Uterus (tissue), 3 donors: ENCODE measurements at regions not wholly inside any gene's neighbourhood (a gene's known extent, or its start where the extent isn't known, plus 50 kb on each side); places are given as distances from the start of the nearest gene placed in this dataset.
"Not testable (repeated sequence)": the region's sequence is repeated elsewhere in the genome, so short reads cannot be mapped to it uniquely, and the experiment has no call there.

ENCODE experiments used
- DNase-seq, 2 donors: peaks; one replicate each; pipeline ENCODE4 v3.0.0-alpha.2; 2019 to 2020
- H3K27ac ChIP-seq, 2 donors: fragments of 200-600 bp; sonication (generic); 1 replicate in 1 of 2; 2 replicates in 1 of 2; pipeline ENCODE4 v1.5.1; 2016 to 2018
- H3K27me3 ChIP-seq, 2 donors: fragments of 200-600 bp; sonication (generic); one replicate each; pipeline ENCODE4 v1.5.1; 2018 to 2019; ENCODE audit warnings: control low read depth in 1 of 2
- H3K36me3 ChIP-seq, 2 donors: fragments of 200-600 bp; sonication (generic); one replicate each; pipeline ENCODE4 v1.5.1; 2019; ENCODE audit warnings: control low read depth in 1 of 2
- H3K4me1 ChIP-seq, 2 donors: fragments of 200-600 bp; sonication (generic); one replicate each; pipeline ENCODE4 v1.5.1; 2018 to 2019; ENCODE audit warnings: control low read depth in 1 of 2
- H3K4me3 ChIP-seq, 2 donors: fragments of 200-600 bp; sonication (generic); 1 replicate in 1 of 2; 2 replicates in 1 of 2; pipeline ENCODE4 v1.5.1; 2018 to 2019; ENCODE audit warnings: mild to moderate bottlenecking in 1 of 2
- H3K9me3 ChIP-seq, 2 donors: fragments of 200-600 bp; sonication (generic); one replicate each; pipeline ENCODE4 v1.5.1; 2019; ENCODE audit warnings: control low read depth in 1 of 2
- POLR2A ChIP-seq, 2 donors: fragments of 450-650 bp; IDR thresholded peaks; one replicate each; pipeline ENCODE4 v1.6.1; 2016; ENCODE audit warnings: antibody characterized with exemption in 2 of 2, mild to moderate bottlenecking in 1 of 2, moderate library complexity in 1 of 2
- intact Hi-C: fragments of 100-400 bp; cut with DNase I; formaldehyde crosslinking; loops from one replicate; pipeline ENCODE4 v1.15.1; 2023; ENCODE audit warnings: low total_unique reads
- TF ChIP-seq, protein P1 (sequence below), 4 experiments: fragments of 200-600 bp in 2 of 4; fragments of 450-650 bp in 2 of 4; sonication (generic) in 2 of 4; IDR thresholded peaks; one replicate each; pipeline ENCODE4 v1.5.1; 2016 to 2019; ENCODE audit warnings: antibody characterized with exemption in 4 of 4, mild to moderate bottlenecking in 2 of 4, moderate library complexity in 1 of 4
- donor health status: DM: yes; HTN: yes; CAD: no.

DNA sequence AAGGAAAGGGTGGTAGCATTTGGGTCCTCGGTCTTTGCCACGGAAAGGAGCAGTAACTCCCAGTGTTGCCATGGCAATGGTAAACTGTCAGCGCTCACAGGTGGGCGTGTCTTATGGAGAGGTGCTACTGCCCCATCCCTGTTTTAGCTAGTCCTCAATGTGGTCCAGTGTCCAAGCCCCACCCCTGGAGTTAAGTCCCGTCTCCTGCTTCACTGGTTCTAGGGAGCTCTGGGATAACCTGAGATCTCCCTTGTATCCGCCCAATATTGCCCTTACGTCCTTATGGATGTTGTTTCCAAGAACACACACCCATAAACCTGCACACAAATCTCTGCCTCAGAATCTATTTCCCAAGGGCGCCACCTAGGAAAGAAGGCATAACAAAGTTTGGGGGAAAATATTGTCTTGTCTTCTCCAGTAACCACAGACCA is 64.2 kb downstream of the SPRING1 start:
- Histone ChIP-seq H3K36me3 (no peaks in the 10 kb centered on the region), H3K27me3 (no peaks in the 10 kb centered on the region), H3K4me1 (no peaks in the 10 kb centered on the region), H3K27ac (no peak overlapping the region), H3K9me3 (no peaks in the 10 kb centered on the region), H3K4me3 (no peak overlapping the region)
- TF ChIP-seq, protein P1, sequence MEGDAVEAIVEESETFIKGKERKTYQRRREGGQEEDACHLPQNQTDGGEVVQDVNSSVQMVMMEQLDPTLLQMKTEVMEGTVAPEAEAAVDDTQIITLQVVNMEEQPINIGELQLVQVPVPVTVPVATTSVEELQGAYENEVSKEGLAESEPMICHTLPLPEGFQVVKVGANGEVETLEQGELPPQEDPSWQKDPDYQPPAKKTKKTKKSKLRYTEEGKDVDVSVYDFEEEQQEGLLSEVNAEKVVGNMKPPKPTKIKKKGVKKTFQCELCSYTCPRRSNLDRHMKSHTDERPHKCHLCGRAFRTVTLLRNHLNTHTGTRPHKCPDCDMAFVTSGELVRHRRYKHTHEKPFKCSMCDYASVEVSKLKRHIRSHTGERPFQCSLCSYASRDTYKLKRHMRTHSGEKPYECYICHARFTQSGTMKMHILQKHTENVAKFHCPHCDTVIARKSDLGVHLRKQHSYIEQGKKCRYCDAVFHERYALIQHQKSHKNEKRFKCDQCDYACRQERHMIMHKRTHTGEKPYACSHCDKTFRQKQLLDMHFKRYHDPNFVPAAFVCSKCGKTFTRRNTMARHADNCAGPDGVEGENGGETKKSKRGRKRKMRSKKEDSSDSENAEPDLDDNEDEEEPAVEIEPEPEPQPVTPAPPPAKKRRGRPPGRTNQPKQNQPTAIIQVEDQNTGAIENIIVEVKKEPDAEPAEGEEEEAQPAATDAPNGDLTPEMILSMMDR (IDR thresholded peaks at IDR 0.05) = no peak
- no peak for TF ChIP-seq POLR2A (IDR thresholded peaks at IDR 0.05)
- intact Hi-C loops = no loop called here
- no peak for DNase-seq

DNA sequence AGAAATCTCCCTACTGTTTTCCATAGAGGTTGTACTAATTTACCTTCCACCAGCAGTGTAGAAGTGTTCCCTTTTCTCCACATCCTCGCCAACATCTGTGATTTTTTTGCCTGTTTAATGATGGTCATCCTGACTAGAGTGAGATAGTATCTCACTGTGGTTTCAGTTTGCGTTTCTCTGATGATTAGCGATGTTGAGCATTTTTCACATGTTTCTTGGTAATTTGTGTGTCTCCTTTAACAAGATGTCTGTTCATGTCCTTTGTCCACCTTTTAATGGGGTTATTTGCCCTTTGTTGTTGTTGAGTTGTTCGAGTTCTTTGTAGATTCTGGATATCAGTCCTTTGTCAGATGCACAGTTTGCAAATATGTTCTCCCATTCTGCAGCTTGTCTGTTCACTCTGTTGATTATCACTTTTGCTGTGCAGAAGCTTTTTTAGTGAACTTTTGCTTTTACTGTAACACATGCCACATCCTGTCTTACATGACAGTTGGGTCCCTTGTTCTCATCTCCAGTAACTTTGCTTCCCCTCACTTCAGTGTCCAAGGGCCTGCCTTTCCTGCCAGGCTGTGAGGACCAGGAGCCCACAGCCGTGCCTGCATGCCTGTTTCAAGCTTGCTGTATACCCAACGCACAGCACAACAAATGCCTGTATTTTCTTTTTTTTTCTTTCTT is 64.9 kb downstream of the SPRING1 start:
- H3K36me3 ChIP-seq = no peaks in the 10 kb centered on the region
- no peaks in the 10 kb centered on the region for H3K4me1 ChIP-seq
- H3K27me3 ChIP-seq = no peaks in the 10 kb centered on the region
- DNase-seq = no peak
- TF ChIP-seq POLR2A (IDR thresholded peaks at IDR 0.05) = no peak
- TF ChIP-seq, protein P1 (IDR thresholded peaks at IDR 0.05) = no peak
- intact Hi-C loops = no loop called here
- H3K4me3 ChIP-seq = no peak overlapping the region
- H3K27ac ChIP-seq = no peak overlapping the region
- no peaks in the 10 kb centered on the region for H3K9me3 ChIP-seq

DNA sequence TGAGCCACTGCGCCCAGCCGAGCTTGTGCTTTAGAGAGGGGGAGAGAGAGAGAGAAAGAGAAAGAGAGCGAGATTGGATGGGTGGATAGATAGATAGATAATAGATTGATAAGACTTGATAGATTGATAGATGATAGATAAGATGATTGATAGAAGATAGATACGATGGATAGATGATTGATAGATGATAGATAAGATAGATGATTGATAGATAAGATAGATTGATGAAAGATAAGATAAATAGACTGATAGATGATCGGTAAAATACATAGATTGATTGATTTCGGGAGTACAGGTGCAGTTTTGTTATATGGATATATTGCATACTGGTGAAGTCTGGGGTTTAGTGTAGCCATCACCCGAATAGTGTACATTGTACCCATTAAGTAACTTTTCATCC is 65.9 kb downstream of the SPRING1 start:
- H3K9me3 ChIP-seq = no peaks in the 10 kb centered on the region
- H3K36me3 ChIP-seq = no peaks in the 10 kb centered on the region
- H3K4me1 ChIP-seq = no peaks in the 10 kb centered on the region
- TF ChIP-seq POLR2A (IDR thresholded peaks at IDR 0.05) = no peak
- TF ChIP-seq, protein P1 (IDR thresholded peaks at IDR 0.05) = no peak
- no peak overlapping the region for H3K4me3 ChIP-seq
- H3K27ac ChIP-seq = no peak overlapping the region
- no peaks in the 10 kb centered on the region for H3K27me3 ChIP-seq
- no peak for DNase-seq
- intact Hi-C loops = no loop called here

DNA sequence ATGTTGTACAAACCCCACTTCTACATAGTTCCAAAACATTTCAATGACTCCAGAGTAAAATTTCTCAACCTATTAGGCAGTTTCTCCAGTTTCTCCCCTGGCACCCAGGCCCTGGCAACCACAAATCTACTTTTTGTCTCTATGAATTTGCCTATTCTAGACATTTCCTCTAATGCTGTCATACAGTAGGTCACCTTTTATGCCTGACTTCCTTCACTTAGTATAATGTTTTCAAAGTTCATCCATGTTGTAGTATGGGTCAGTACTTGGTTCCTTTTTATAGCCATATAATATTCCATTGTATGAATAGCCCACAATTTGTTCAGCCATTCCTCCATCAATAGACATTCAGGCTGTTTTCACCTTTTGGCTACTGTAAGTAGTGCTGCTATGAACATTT is 67.0 kb downstream of the SPRING1 start:
- H3K4me3 ChIP-seq = no peak overlapping the region
- no peak overlapping the region for H3K27ac ChIP-seq
- DNase-seq = no peak
- intact Hi-C loops = no loop called here
- no peak for TF ChIP-seq POLR2A (IDR thresholded peaks at IDR 0.05)
- TF ChIP-seq, protein P1 (IDR thresholded peaks at IDR 0.05) = no peak
- no peaks in the 10 kb centered on the region for H3K27me3 ChIP-seq
- no peaks in the 10 kb centered on the region for H3K9me3 ChIP-seq
- no peaks in the 10 kb centered on the region for H3K36me3 ChIP-seq
- no peaks in the 10 kb centered on the region for H3K4me1 ChIP-seq

DNA sequence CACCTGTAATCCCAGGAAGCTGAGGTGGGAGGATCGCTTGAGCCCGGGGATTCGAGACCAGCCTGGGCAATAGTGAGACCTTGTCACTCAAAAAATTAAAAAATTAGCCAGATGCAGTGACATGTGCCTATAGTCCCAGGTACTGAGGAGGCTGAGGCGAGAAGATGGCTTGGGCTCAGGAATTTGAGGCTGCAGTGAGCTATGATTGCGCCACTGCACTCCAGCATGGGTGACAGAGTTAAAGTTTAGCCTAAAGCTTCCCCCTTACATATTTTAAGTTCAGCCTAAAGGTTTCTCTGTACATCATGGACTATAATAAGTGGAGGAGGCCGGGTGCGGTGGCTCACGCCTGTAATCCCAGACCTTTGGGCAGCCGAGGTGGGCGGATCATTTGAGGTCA is 70.1 kb downstream of the SPRING1 start:
- Histone ChIP-seq H3K4me1 (no peaks in the 10 kb centered on the region), H3K27me3 (no peaks in the 10 kb centered on the region), H3K36me3 (no peaks in the 10 kb centered on the region), H3K27ac (no peak overlapping the region), H3K9me3 (no peaks in the 10 kb centered on the region), H3K4me3 (no peak overlapping the region)
- no peak for TF ChIP-seq POLR2A (IDR thresholded peaks at IDR 0.05)
- TF ChIP-seq, protein P1 (IDR thresholded peaks at IDR 0.05) = no peak
- DNase-seq = no peak
- intact Hi-C loops = no loop called here

DNA sequence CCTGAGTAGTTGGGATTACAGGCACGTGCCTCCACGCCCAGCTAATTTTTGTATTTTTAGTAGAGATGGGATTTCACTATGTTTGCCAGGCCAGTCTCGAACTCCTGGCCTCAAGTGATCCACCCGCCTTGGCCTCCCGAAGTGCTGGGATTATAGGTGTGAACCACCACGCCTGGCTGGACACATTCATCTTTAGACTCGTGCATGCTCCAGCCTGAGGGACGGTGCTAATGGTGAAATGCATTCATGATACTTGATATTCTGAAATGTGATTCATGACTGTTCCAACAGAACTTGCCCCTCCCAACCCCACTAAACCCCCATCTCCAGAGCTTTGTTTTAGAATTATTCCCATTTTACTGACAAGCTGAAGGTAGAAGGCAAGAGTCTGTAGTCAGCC is 71.0 kb downstream of the SPRING1 start:
- intact Hi-C loops, H3K27ac ChIP-seq, H3K27me3 ChIP-seq, H3K4me3 ChIP-seq, H3K9me3 ChIP-seq, DNase-seq, H3K36me3 ChIP-seq, H3K4me1 ChIP-seq: not testable (repeated sequence)
